ENCODE measurements at regions not wholly inside any gene's neighbourhood (a gene's known extent, or its start where the extent isn't known, plus 50 kb on each side); places are given as distances from the start of the nearest gene placed in this dataset.

DNA sequence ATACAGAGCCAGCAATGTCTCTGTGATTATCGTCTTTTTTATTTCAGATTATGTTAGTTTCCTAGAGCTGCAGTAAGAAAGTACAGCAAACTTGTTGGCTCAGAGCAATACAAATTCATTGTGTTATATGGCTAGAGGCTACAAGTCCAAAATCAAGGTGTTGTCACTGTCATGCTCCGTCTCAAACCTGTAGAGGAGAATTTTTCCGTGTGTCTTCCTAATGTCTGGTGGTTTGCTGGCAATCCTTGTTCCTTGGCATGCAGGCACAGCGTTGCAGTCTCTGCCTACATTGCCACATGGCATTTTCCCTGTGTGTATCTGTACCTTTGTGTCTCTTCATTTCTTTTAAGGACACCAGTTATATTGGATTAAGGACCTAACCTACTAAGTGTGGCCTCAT is 244.4 kb downstream of the LRRIQ3 start:
- no peak for DNase-seq

DNA sequence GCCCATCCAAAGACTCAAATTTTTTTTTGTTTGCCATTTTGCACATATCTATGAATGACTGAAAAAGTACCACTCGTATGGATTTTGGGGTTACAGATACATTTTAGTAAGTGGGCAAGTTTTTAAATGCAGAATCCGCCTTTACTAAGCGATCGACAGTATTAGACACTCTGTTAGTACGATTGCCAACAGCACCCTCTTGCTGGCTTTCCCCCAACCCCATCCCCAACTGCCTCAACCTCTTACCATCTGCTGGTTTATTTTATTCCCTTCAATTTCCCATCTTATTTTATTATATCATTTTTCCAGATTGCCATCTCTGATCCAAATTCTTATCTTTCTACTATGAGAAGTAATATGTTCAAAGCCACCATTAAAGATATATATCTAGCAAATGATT is 244.8 kb downstream of the LRRIQ3 start:
- DNase-seq: no peak

DNA sequence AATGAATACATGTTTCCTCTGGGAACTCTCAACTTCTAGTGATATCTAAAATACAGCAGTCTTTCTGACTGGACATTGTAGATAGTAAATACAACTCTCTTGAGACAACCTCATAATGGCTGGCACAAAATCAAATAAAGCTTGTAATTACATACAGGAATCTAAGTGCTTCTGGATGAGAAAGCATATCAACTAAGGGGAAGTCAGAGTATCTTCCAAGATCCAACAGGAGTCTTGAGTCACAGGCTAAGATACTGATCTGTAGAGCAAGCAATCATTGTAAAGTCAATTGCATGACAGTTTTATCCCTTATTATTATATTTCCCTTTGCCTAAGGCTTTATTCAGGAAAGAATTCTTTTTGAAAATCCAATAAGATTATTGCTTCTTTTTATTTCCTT is 249.9 kb downstream of the LRRIQ3 start:
- no peak for DNase-seq

DNA sequence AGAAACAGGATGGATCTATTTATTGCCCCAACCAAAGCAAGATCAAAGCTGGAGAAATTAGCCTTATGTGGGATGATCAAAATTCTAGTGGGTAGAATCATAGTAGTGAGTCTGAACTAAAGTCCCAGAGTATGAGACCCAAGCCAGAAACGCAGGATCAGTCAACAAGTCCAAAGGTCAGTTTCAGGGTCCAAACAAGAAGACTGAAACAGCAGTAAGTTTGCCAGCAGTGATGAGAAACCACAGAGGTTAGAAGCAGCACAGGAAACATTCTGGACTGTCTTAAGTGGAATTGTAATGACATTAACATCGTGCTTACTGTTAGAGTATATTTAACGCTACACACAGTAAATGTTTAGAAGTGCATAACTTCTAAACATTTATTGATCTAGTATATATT is 251.0 kb downstream of the LRRIQ3 start:
- no peak for DNase-seq

DNA sequence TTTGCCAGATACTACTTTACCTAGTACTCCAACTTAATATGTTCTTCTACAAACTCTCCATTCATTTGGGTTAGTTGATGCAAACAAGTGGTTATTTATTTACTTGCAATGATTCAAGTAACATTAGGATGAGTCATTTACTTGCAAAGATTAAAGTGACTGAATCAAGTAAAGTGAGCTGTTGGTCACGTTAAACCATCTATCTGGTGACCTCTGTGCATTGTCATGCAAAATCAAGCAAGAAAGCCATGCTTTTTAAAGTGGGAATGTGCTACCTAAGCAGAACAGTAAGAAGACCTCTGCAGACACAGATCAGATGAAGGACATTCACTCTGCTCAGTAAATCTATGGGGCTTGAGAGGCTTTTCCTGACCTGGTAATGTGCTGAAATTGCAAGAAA is 254.7 kb downstream of the LRRIQ3 start:
- DNase-seq: no peak

DNA sequence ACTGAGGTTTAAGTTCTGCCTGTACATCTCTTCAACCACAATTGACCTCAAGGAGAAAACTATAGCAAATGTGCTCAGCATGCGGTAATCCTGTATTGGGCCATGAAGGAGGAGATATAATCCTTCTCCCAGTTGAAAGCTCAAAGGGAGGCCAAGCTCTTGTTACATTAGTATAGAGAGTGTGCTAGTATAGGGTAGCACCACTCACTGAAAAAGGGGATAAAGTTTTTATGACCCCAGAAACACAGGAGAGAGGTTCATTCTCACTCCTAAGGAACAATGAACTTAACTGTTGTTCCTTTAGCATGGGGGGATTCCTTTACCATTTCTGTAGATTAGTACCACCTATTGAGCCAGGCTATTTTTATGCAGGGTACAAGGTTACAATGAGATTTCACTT is 267.7 kb downstream of the LRRIQ3 start:
- no peak for DNase-seq

DNA sequence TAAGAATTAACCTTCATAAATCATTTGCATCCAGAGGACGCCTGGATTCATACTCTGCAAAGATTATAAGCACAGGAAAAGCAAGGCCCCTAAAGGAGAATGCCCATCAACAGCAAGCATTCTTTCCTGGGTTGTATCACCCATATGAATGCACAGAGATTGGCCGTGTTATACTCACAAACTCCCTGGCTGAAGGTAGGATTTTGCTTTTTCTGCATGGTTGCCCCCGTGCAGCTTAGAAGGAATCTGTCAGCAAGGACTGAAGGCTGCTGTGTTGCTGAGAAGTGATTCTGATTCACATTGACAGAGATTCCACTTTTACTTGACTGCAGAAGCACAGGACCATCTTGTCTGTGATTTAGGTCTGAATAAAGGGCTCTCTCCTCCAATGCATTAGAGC is 283.0 kb downstream of the LRRIQ3 start:
- DNase-seq: no peak

DNA sequence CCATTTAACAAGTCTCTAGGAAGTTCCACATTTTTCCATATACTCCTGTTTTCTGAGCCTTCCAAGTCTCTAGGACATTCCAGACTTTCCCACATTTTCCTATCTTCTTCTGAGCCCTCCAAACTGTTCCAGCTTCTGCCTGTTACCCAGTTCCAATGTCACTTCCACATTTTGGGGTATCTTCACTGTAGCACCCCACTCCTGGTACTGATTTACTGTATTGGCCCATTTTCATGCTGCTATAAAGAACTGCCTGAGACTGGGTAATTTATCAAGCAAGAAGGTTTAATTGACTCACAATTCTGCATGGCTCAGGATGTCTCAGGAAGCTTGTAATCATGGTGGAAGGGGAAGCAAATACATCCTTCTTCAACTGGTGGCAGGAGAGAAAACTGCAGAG is 285.0 kb downstream of the LRRIQ3 start:
- DNase-seq: no peak

DNA sequence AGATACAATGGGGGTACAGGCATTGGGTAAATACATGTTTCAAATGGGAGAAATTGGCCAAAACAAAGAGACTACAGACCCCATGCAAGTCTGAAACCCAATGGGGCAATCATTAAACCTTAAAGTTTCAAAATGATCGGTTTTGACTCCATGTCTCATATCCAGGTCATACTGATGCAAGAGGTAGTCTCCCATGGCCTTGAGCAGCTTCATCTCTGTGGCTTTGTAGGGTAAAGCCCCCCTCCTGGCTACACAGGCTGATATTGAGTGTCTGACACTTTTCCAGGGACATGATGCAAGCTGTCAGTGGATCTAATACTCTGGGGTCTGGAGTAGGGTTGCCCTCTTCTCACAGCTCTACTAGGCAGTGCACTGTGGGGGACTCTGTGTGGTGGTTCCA is 286.1 kb downstream of the LRRIQ3 start:
- no peak for DNase-seq

DNA sequence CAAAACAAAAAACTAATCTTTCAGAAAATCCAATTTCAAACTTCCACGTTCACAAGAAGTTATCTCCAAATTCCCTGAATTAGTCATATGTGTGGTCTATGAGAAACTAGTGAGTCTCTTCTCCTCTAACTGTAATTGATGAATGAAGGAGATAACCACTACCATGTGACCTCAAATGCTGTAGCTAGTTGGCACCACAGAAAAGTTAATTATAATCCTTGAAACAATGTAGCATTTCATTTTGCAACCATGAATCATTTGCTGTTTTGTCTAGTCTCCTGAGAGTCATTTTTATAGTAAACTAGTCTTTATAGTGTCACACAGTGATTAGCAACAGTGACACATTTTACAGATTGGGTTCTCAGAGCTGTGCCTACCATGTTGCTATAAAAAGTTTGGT is 287.5 kb downstream of the LRRIQ3 start:
- DNase-seq: no peak

DNA sequence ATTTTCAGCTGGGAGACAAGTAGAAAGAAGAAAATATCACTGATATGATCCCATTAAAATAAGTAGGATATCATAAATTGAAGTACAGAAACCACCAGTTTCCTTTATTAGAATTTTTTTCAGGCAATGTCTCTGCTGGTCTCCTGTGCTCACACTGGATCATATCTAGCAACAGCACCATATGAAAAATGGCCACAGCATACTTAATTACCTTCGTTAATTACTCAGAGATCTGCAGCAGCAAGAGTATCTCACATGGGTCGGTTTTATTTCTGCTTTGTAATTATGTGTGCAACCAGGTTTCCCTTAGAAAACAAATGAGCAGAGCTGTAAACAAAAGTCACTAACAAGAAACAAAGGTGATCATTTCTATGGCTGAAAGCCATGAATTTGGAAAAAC is 287.9 kb downstream of the LRRIQ3 start:
- DNase-seq: no peak

DNA sequence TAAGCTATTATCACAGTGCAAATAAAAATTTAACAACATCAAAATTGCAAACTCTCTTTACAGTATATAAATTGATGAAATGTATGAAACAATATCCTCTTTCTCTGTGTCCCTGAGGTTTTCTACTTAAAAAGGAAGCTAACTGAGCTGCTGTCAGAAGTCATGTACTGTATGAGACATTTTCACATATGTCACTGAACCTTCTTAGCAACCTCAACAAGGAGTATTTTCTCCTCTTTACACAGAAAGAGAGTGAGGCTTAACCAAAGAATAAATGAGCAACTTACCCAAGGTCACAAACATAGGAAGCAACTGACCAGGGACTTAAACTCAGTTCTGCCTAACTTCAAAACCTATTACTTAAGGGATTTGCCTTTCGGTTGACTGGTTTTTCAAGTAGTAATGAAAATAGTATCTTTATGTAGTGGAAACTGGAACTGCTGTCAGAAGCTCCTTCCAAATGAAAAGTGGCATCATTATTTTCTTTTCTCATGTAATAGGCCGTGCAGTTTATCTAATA is 288.9 kb downstream of the LRRIQ3 start:
- DNase-seq: no peak

DNA sequence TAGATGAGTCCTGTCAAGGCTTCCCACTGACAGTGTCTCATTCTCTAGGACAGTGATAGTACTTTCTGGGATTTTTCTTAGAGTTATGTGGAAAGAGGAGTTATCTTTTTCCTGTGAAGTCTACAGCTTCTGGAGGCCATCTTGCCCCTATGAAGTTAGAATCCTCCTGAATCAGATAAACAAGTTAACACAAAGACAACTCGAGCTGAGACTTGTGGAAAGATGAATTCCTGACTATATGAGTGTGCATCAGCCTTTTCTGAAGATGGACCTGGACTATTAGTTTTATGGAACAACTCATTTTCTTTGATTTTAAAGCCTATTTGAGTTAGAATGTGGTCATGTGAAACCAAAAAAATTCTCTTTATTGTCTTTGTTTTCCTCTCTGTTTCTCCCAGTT is 290.9 kb downstream of the LRRIQ3 start:
- no peak for DNase-seq

DNA sequence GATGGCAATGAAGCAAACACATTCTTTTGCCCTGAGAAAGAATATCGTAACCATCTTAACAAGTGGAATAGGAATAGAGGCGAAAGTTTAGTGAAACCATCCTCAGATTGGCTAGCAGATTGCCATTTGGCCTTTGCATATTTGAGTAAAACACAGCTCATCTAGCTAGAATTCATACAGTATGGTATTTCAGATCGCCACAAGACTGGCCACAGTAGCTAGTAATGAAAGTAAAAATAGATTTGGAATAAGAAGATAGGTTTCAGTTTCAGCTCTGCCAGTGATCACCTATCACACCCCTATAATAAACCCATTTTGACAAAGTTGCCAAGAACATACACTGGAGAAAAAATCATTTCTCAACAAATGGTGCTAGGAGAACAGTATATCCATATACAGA is 294.9 kb downstream of the LRRIQ3 start:
- no peak for DNase-seq

DNA sequence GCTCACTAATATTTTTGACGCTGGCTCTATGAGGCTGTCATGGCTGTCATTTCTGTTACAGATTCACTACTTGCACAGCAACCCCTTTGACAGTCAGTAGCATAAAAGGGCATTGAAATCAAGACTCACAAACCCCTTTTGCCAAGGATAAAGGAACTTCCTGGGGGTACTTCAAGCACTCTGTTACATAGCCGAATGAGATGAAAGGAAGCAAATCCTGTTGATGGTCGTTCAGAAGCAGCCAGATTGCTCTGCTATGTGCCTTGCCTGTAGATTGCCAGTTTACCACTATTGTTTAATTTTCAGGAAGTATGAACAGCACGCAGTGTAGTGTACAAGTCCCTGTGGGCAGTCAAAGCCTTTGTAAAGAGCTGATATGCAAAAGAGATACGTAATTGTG is 296.2 kb downstream of the LRRIQ3 start:
- no peak for DNase-seq

DNA sequence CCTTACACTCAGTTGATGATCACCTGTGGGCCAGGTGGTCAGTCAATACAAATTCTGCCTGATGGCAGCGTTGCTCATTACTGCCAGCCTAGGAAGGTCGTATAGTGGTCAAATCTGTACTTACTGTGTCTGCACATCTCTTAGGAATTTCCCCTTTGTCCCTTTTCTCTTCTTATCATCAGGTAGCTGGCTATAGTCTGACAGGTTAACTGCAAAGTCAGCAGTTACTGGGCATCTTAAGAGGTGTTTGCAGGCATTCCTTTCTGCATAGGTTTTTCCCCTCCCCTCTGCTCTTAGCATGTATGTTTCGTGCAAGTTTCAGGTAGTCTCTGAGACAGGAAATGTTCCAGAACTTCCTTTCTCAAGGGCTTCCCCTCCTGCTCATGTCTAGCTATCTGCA is 298.7 kb downstream of the LRRIQ3 start:
- DNase-seq: no peak

DNA sequence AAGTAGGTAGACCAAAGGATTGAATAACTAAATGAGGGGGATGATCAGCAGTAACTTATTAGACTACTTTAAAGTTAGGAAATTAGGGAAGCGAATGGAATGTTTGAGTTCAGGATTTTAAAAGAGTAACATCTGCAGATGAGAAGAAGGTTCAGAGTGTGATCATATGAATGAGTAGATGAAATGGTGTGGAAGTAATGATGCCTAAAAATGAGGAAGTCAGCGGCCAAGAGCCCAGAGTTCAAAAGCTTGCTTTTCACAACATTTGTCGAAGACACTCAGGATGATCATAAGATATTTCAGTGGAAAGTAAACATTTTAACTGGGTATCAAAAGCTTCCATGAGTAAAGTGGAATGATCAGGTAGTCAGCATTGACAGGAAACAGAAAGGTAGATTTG is 299.4 kb downstream of the LRRIQ3 start:
- DNase-seq: no peak

DNA sequence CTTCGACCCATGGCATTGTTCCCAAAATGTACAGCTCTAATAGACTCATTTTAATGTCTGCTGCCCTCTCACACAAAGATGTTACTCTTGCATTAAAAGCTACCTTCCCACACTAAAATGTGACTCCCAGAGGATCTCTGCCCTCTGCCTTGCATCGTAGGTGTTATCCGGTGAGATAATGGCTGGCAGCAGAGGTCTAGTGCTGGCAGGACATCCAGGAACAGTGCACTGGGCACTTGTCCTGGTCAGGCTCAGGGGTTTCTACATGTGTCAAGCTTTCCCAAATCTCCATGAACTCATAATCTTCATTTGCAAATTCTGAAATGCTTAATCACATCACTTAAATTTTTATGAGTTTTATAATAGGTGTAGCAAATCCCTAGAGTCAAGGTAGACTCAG is 310.6 kb downstream of the LRRIQ3 start:
- no peak for DNase-seq

DNA sequence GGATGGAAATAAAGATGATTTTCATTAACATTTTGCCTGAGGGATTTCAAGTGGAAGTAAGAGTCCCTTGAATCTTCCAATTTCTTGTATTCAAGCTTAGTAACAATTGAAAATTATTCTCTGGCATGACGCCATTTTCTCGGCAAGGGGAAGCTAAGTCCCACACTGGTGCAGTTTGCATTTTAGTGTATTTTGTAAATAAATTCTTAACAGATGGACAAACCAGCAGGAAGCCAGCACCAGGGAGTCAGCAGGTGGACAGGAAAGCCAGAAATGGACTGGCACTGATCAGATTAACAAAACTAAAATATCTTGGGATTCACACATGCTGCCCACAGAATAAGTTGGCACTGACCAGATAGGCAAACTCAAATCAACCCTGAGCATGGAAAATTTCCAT is 311.3 kb downstream of the LRRIQ3 start:
- DNase-seq: no peak

DNA sequence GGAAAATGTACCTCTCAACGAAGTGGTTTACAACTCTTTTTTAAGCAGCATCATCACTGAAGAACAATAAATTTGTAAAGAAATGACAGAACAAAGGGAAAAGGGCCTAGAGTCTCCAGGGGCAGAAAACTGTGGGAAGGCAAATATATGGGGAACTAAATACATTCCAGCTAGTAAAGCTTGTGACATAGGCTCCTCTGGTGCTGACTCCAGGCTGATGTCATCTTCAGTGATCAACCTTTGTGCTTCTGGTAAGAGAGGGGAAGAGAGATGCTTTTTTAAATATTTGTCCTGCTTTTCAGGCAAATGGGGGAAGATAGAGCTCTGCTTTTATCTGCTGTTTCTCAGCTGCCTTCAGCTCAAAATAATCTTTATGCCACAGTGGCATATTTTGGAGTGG is 323.2 kb downstream of the LRRIQ3 start:
- no peak for DNase-seq

DNA sequence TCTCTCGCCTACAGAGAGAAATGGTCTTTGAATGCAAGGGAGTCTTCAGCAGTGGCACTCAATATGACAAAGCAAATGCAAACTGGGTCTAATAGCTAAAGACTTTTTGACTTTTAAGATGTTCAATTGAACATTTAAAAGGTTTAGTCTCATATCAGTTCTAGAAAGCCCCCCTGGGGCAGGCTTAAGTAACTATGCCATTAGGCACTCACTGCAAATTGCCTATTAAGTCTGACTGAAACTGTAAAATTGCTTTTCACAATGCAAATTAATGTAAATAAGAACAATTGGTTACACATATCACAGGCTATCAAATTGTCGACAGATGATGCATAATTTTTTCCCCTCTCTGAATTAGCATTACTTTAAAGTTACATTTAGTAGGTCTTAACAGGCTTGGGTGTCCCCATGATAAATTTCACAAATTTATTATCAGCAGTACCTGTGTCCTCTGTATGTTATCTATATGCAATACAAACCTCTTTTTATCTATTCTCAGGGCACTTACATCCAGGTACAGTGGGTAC is 329.1 kb downstream of the LRRIQ3 start:
- DNase-seq: no peak

DNA sequence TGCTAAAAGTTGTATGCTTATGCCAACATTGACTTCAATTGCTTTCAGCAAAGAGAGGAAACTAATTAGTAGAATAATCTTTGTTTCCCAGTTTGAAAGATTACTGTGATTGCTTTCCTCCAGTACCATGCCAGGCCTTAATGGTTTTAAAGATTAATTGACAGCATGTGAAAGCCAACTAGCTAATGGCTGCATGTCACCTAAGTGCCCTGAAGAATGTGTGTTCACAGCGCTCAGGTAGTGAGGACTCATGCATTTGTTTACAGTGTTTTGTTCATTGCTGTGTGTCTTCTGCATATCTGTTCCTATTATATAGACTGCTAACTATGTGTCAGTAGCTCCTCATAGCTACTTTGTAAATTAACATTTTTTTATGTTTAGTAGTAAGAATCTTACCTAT is 335.6 kb downstream of the LRRIQ3 start:
- no peak for DNase-seq

DNA sequence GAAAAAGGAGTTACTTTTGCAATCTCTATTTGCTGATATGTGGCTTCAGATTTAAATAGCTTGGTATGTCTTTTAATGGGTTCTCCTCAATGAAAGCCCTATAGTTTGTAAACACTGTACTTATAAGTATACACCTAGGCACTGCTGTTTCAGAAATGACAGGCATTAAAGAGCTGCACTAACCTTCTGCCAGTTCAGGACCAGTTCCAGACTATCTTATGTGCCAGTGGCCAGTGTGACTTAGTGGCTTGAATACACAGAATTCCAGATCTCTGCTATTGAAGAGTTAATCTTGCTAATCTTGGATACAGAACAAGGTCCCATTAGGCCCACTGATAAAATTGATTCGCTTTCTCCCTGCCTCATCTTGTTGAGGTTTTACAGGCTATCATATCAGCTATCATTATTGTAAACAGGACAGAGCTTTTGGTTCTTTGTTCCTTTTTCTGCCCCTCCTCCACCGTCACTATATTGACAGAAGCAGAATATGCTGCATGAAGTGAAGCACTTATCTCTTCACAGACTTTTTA is 337.5 kb downstream of the LRRIQ3 start:
- DNase-seq: no peak

DNA sequence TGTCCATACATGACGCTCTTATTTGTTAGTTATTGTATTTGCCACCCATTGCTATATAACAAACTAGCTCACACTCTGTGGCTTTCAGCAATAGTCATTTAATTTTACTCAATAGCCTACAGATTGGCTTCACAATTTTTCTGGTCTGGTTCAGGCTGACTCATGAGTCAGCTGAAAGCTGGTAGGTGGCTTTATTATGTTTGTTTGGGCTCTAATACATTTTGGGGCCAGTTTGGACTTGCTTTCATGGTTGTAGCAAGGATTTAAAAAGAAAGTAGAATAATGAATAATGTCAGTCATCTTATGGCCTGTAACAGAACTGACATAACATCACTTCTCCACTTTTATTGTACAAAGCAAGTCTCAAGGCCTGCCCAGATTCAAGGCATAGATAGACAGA is 338.7 kb downstream of the LRRIQ3 start:
- no peak for DNase-seq

DNA sequence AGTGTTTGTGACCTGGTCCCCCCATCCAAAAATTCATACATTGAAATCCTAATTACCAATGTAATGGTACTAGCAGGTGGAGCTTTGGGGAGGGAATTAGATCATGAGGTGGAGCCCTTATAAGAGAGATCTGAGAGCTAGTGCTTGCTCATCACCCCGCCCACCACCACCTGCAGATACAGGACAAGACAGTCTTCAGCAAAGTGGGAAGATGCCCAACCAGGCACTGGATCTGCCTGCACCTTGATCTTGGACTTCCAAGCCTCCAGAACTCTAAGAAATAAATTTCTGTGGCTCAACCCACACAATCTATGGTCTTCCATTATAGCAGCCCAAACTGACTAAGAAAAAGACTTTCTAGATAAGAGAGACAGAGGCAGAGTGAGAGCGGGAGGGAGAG is 343.4 kb downstream of the LRRIQ3 start:
- DNase-seq: no peak

DNA sequence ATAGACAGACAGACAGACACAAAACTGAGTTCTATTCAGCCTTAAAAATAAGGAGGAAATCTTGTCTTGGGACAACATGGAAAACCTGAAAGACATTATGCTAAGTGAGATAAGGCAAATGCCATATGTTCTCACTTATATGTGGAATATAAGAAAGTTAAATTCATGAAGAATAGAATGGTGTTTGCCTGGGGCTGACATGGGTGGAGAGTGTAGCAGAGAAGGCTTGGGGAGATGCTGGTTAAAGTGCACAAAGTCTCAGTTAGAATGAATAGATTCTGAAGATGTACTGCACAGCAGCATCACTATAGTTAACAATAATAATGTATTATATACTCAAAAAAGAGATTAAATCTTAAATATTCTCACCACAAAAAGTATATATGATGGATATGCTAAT is 355.5 kb downstream of the LRRIQ3 start:
- no peak for DNase-seq

Data from amniotic stem cell (primary cell).